Activated CD4-positive, alpha-beta T cell treated with anti-CD3 and anti-CD28 coated beads for 4 hours (primary cell): ENCODE measurements at regions not wholly inside any gene's neighbourhood (a gene's known extent, or its start where the extent isn't known, plus 50 kb on each side); places are given as distances from the start of the nearest gene placed in this dataset.

Source experiments
- DNase-seq, 2 donors: peaks; one replicate each; pipeline ENCODE4 v3.0.0-alpha.2; 2020

DNA sequence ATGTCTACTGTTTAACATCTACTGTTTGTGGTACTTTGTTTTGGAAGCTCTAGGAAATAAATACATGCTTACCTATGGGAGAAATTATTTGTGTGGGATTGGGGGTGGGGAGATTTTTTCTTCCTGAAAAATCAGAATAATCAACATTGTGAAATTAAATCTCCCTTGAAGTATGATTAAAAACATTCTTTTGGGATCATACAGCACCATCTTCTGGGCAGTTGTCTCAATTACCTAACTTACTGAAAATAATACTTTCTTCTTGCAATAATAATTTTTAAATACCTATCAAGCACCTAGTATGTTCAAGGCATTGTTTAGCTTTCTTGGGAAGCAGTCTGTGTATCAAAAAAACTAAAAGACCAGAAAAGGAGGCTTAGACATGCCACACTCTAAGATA, 576.5 kb upstream of the ARGLU1 start:
- no peak for DNase-seq

DNA sequence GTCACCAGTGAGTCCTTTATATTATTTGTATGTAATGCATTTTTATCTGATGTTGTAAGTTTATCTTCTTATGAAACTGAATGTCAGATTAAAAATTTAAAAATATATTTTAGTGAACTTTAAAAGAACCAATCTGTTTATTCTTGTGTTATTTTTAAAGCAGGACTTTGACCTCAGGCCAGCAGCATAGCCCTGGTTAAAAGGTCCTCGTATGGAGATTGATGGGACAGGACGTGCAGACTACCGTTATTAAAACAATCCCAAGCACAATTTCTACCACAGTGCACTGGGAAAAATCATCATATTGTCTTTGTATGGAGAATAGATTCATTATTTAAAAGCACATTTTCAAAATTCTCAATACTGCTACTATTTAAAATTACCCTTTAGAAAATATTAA, 573.8 kb upstream of the ARGLU1 start:
- DNase-seq, result no peak

DNA sequence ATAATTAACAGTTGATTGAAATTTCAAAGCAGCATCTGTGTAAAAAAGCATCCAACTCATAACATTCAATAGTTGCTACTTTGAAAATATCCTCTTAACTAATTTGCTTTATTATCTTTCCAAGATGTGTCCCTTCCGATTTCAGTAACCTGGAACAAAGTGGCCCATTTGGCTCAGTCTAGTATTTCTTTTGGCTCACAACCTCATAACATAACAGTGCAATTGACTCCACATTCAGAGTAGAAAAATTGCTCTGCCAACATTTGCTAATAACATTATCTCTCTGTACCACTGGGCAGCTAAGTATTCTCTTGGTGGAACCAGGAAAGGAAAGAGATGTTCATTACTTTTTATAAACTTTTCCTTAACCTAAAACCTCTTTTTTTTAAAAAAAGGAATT, 571.1 kb upstream of the ARGLU1 start:
- no peak for DNase-seq

DNA sequence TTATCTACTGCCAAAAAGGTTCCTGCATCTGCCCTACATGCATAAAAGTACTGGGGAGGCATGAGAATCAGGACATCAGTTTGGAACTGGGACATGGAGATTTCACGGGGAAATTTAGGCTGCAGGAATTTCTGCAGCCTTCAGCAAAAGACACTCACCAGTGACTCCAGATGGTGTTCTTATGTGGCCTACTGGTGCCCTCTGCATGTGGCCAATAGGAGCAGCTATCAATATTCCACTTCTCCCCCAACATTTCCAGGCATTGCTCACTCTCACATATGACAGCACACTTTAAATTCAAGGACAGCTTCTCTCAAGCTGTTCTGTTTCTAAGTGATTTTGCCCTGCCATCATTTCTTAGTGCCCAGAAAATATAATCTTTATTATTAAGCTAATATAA, 570.5 kb upstream of the ARGLU1 start:
- no peak for DNase-seq

DNA sequence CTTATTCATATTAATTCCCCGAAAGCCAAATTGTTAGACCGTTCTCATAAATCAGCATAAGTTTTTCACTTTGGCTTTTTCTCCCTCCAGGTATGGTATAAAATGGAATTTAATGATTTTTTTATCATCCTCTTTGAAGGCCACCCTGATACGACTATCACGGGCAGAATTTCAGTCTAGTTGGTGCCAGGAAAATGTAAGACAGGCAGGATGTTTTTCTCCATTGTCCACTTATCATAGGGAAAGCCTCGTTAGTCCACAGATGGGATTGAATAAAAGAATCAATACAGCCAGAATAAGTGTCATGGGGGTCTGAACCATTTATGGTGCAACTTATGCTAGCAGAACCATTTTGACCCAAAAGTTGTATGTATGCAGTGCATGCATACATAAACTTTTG, 566.0 kb upstream of the ARGLU1 start:
- DNase-seq, result no peak

DNA sequence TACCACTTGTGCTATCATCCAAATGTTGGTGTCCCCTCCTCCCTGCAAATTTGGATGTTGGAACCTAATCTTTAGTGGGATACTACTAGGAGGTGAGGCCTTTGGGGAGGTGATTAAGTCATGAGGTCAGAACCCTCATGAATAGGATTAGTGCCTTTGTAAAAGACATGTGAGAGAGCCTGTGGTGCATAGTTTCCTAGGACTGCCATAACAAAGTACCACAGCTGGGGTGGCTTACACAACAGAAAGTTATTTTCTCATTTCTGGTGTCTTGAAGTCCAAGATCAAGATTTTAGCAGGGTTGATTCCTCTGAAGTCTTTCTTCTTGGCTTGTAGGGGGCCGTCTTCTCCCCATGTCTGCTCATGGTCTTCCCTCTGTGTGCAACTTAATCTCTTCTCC, 562.6 kb upstream of the ARGLU1 start:
- no peak for DNase-seq

DNA sequence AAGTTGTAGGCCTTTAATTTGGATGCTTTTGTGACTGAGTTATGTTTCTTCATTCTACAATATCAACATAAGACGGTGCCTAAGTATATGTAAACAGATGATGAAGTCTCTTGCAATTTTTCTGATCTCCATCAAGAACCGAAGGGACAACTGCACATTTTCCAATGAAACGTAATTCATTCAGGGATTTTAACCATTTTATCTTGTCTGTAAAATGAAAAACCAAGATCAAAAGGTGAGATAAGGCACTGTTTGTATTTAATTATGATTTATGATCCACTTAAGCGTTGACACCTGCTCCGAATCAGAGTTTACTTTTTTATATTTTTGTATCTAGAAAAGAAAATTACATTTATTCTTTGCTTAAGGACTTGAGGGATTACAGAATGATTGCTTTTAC, 556.8 kb upstream of the ARGLU1 start:
- no peak for DNase-seq

DNA sequence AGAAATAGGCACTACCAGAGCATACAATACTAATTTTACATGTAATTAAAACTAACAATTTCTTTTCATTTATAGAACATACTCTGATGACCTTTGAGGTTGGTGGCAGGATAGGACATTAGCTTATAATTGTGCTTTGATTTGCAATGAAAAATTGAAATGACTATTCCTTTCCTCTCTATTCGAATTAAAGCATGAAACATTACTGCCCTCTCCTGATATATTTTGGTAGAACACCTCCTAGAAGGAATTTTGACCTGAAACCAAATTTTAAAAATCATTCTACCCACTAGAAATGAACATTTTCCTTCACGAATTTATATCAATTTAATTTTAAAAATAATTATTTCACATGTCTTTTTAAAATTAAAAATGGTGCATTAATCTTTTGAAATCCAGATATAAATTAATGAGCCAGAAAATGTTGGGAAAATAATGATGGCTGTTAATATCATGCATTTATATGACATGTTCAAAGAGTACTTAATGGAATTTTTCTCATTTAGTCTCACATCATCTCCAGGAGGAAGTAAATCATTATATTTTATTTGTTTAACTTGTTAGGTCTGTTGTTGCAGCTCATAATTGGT, 556.3 kb upstream of the ARGLU1 start:
- DNase-seq, result no peak

DNA sequence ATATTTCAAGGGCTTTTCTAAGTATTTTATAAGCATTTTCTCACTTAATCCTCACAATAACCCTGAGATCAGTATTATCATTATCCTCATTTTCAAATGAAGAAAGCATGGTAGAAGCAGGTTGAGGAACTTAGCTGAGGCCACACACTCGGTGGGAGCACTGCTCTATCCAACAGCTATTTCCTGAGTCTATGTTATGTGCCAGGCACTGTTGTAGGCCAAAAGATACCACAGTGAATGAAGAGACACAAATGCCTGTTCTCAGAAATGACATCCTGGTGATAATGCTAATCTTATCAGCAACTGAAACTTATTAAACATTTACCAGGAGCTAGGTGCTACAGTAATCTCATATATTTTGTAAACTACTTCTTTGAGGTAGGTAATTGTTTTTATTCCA, 553.9 kb upstream of the ARGLU1 start:
- DNase-seq, result no peak

DNA sequence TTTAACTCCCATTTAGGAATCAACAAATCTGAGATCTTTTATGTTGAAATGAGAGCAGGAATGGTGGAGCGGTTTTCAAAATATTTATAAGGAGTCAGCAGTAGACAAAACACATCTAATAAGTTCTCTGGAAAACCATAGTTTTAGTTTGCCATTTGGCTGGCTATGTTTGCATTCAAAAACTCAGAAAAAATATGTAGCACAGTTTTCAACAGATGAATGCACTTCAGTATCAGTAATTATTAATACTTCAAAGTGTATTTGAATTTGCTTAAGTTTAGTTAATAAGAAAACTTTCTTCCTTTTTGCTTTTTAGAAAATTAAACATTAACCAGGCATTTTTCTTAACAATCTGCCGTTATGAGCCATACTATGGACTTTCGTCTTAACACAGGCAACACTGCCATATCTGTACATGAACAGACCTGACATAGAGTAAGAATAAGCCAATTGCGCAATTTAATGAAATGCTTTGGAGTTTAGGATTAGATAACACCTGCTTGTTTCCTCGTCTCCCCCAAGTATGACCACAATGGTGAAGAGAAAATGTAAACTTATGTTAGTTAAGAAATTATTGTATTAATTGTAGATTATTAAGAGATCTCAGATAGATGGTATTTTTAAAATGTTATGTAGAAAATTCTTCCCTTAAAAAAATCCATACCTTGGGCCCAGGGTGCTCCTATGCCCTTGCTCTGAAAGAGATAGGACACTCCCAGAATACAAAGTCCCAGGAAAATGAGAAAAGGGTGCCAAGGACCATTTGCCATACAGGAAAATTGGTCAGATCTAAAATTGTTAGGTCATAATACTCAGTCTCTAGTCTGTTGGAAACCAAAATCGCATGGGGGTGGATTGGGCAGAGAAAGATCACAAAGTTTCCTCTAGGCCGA, 552.3 kb upstream of the ARGLU1 start:
- DNase-seq, result no peak

DNA sequence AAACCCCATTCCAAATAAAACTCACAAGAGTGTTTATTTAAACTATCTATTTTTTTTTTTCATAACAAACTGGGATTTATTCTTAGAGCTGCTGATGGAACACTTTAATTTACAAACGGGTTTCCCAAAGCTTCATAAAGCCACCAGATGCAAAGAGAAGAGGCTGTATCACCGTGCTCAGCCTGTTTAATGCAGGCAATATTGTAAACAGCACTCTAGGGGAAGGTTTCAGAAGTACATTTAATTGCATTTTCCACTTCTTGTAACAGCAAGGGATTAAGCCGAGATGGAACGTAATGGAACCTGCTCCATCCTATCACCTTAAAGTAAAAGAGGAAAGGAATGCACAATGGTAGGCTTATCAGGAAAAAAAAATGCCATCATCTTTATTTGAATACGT, 550.6 kb upstream of the ARGLU1 start:
- DNase-seq, result no peak

DNA sequence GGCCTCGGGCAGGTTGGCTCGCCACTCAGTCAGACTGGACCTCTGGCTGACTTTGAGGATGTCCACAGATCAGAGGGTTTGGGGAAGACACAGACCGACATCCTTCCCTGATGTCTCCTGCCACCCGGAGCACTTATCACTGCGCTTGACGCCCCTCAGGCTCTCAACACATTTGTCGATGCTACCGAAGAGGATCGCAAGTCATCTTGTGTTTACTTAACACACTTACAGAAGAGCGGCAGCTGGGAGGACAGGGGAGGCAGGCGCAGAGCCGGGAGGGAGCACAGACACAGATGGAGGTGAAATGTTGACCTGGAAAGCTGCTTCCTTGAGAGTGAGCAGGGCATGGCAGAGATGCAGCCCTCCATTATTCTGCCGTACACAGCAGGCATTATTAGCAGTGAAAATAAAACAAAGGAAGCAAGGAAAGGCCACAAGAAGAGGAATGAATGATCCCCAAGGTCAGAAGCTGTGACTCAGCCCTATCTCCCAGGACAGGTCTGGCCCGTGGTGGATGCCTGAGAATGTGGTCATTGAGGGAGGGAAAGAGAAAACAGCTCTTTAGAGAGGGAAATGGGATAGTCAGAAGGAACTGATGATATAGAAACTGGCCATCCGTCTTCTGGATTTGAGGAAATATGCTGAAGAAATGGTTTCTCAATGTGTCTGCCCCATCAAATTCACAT, 549.5 kb upstream of the ARGLU1 start:
- DNase-seq, result no peak

DNA sequence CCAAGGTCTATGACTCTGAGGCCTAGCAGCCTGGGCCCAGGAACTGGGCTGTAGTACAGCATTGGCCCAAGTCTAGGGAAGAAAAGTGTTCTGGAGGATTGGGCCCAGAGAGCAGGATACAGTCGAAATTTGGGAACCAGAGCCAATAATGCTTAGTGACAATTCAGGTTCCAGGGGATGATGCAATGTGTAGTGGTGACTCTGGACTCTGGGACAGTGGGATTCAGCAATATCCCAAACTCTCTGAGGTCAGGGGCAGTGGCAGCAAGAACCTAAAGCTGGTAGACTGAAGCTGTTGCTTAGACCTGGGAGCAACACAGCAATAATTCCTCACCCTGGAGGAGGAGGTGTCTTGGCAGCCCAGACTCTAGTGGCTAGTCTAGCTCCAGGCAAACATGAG, 545.5 kb upstream of the ARGLU1 start:
- no peak for DNase-seq

DNA sequence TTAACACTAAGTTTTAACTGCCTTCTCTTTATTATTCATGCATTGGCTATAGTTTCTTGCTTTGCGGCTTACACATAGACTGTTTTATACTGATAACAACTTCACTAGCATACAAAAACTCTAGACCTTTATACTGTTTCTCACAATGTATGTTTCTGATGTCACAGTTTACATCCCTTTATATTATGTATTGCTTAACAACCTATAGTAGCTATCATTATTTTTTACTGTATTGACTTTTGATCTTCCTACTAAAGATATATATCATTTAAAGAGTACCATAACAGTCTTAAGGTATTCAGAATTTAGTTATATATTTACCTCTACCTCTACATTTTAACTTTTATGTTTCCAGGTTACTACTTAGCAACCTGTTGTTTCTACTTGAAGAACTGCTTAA, 543.3 kb upstream of the ARGLU1 start:
- no peak for DNase-seq

DNA sequence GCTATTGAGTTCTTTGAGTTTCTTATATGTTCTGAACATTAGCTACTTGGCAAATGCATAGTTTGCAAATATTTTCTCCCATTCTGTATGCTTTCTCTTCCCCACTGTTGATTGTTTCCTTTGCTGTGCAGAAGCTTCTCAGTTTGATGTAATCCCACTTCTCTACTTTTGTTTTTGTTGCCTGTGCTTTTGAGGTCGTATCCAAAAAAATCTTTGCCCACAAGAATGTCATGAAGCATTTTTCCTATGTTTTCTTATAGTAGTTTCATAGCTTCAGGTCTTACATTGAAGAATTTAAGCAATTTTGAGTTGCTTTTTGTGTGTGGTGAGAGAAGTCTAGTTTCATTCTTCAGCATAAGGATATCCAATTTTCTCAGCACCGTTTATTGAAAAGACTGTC, 536.7 kb upstream of the ARGLU1 start:
- no peak for DNase-seq

DNA sequence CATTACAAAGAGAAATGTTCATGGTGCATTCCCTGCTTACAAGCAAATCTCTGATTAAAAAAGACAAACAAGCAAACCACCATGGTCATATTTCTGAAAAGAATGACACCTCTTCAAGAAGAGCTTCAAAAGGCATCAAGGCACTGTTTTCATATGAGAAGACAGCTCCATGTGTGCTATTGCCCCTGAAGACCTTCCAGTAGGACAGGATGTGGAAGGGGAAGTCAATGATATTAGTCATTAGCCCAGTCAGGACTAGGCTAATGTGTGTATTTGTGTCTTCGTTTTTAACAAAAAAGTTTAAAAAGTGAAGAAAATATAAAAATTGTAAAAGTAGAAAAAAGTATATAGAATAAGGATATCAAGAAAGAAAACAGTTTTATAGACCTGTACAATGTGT, 534.7 kb upstream of the ARGLU1 start:
- DNase-seq, result no peak

DNA sequence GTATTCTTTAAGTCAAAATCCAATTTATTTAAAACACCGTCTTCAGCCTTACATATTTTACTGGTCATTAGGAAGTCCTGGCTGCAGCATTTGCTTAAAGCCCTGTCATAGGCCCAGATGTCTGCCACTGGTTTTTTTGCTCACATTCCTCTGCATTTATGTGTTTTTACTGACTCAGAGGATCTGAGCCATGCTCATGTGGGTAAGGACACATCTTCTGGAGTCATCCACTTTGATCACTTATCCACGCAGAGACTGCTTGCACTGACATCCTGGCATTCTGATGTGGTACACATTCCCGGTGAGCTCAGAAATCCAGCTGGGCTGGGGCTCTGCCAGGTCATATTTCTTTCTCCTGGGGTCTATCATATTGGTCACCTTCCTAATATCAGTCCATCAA, 531.7 kb upstream of the ARGLU1 start:
- DNase-seq, result no peak

DNA sequence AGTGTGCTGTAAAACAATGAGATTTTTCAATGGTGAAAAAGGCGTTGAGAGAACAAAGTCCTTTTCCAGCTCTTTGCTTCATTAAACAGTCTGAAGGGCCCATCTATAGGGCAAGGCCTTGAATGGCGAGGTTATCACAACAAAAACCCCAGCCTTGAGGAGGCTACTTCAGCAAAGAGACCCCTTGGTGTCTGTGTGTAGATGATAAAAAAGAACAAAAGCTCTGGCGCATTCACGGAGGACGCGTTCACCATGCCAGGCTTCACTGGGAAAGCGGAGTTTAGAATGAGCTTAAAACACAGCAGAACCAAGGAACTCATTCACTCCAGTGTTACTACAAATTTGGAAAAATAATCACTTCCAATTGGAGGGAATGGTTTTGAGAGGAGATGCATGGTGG, 530.0 kb upstream of the ARGLU1 start:
- no peak for DNase-seq

DNA sequence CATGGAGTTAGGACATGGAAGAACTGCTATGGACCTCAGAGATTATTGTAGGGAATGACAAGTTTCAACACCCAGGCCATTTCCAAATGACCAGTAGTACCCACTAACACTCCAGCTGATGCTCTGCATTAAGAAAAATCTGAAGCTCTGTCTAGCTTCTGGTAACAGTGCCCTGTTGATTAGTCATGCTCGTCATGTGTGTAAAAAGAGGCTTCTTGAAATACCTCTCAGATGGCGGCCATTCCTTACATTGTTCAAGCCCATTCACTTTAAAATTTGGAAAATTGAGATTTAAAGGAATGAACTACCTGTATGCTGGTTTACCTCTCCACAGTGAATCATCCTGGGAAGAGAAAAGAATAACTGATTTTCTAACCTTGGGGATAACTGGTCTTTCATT, 527.9 kb upstream of the ARGLU1 start:
- DNase-seq, result no peak

DNA sequence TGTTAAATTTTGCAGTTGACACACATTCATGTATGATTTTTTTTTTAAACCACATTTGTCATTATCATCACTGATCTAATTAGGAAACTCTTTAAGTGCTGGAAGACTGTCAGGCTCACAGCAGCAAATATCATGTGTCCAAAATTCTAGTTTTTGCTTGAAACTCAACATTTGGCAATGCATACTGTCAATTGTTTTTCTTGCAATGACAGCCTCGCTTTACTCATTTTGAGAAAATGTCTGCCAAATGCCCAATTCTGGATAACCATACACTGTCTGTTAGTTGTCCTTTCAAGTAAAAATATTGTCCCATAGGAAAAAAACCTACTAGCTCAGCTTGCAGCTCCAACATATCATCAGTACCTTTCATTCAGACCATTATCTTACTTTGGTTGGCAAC, 523.9 kb upstream of the ARGLU1 start:
- DNase-seq, result no peak

DNA sequence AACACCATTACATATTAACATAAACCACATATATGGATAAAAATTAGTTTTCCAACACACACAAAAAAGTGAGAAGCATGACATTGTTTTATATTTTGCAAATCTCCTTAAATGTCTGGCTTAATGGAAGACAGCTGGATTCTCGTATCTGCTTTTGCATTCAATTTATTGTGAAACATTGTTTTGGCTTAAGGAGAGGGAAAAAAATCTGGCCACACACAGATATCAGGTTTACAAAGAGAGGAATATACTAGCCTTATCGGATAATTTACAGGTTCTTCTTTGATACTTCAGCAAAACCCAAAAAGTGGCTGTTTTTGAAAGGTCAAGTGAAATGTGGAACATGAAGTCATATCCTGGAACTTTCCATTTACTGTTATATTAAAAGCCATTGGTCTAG, 523.5 kb upstream of the ARGLU1 start:
- no peak for DNase-seq

DNA sequence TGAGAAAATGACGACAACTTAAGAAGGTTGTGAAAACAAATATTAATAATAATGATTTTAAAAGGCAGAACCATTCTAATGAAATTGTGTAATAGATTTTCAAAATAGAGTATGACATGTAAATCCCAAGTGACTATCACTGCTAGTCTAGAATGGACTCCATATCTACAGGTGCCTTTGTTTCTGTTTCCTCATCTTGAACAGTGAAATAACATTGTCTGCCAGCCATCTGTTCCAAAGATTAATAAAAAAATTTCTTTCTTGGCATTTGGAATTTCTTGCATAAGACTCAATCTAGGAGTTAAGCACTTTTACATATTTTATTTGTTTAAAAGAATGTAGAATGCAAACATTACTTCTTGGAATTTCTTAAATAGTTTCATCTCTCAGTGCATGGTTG, 520.1 kb upstream of the ARGLU1 start:
- no peak for DNase-seq

DNA sequence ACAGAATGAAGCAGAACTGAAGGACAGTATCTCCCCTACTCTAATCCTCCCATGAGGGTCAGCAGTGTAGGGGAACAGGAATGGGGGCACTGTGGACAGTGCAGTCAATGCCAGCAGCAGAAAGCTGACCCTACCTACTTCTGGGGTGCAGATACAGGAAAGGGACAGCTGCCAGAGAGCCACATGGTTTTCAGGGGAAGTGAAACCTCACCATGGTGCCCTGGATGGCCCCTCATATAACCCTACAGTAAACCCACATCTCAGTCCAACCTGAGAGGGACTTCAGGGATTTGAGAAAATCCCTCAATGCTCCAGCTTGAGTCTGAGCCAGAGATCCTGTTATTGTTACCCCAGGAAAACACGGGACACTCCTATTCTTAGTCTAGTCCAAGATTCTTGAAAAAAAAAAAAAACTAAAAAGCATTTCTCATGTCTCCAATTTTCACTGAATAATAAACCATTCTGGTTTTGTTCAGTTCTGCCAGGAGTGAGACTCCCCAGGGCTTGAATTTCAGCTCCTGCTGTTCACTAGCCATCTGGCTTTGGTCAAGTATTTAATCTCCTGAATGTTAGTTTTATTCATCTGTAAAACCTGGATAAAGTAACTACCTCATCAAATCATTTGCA, 511.6 kb upstream of the ARGLU1 start:
- no peak for DNase-seq

DNA sequence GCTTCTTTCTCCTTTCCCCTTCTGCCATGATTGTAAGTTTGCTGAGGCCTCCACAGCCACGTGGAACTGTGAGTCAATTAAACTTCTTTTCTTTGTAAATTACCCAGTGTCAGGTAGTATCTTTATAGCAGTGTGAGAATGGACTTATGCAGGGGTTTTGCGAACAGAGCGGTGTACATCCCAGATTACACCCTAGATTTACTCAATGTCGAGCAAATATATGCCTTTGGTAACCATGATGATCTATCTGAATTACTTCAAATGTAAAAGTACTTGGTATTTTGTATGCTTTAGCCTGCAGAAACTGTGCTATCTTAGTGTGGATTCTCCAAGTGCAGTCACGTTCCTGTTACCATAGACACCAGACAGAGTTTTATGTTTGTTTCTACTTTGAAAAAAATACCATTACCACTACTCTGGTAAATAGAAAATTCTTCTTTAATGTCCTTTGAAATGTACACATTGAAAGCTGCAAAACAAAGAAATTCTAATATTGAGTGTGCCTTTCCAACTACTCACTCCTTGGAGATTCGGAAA, 510.4 kb upstream of the ARGLU1 start:
- DNase-seq, result no peak
